Mesenchymal stem cell (in vitro differentiated cells and primary cell): ENCODE measurements at regions not wholly inside any gene's neighbourhood (a gene's known extent, or its start where the extent isn't known, plus 50 kb on each side); places are given as distances from the start of the nearest gene placed in this dataset.

Source experiments
- DNase-seq: peaks from one replicate; pipeline ENCODE4 v3.0.0-alpha.2; 2013
- H2AFZ ChIP-seq: one replicate; pipeline ENCODE4 v1.6.1; 2013; ENCODE audit warnings: low read depth, mild to moderate bottlenecking, control low read depth, inconsistent platforms, low read length, moderate library complexity
- H2AK5ac ChIP-seq: 2 replicates; pipeline ENCODE4 v1.6.1; 2013; ENCODE audit warnings: low read length, moderate library complexity, mild to moderate bottlenecking, inconsistent platforms; ENCODE audit not compliant: severe bottlenecking
- H2BK120ac ChIP-seq: one replicate; pipeline ENCODE4 v1.6.1; 2013; ENCODE audit warnings: low read depth, mild to moderate bottlenecking, inconsistent platforms, low read length, moderate library complexity
- H2BK12ac ChIP-seq, 2 experiments: one replicate each; pipeline ENCODE4 v1.6.1; 2013; ENCODE audit warnings: inconsistent platforms in 2 of 2, low read length in 2 of 2, mild to moderate bottlenecking in 2 of 2, moderate library complexity in 2 of 2, control low read depth in 1 of 2
- H2BK15ac ChIP-seq: one replicate; pipeline ENCODE4 v1.6.1; 2013; ENCODE audit warnings: mild to moderate bottlenecking, low read depth, inconsistent platforms; ENCODE audit not compliant: poor library complexity, severe bottlenecking
- H2BK5ac ChIP-seq: 2 replicates; pipeline ENCODE4 v1.6.1; 2013; ENCODE audit warnings: low read depth, mild to moderate bottlenecking, low read length, control low read depth, inconsistent platforms; ENCODE audit not compliant: poor library complexity, severe bottlenecking
- H3K14ac ChIP-seq, 2 experiments: one replicate each; pipeline ENCODE4 v1.6.1; 2013; ENCODE audit warnings: inconsistent platforms in 2 of 2, low read length in 2 of 2, control low read depth in 1 of 2, mild to moderate bottlenecking in 1 of 2, moderate library complexity in 1 of 2
- H3K18ac ChIP-seq, 2 experiments: one replicate each; pipeline ENCODE4 v1.6.1; 2013; ENCODE audit warnings: inconsistent platforms in 2 of 2, low read length in 2 of 2, control low read depth in 1 of 2, low read depth in 1 of 2, mild to moderate bottlenecking in 1 of 2
- H3K23ac ChIP-seq, 2 experiments: one replicate each; pipeline ENCODE4 v1.6.1; 2013; ENCODE audit warnings: inconsistent platforms in 2 of 2, low read length in 2 of 2, mild to moderate bottlenecking in 2 of 2, moderate library complexity in 2 of 2, control low read depth in 1 of 2
- H3K27ac ChIP-seq: 2 replicates; pipeline ENCODE4 v1.5.1; 2013; ENCODE audit warnings: mild to moderate bottlenecking, moderate library complexity, low read length, control low read depth, inconsistent platforms; ENCODE audit not compliant: poor library complexity, severe bottlenecking
- H3K27me3 ChIP-seq, 2 experiments: 2 replicates each; pipeline versions ENCODE4 v1.6.1 to v1.7.0; 2013; ENCODE audit warnings: low read length in 2 of 2, mild to moderate bottlenecking in 2 of 2, moderate library complexity in 2 of 2, control low read depth in 1 of 2, inconsistent platforms in 1 of 2; ENCODE audit not compliant: control insufficient read depth in 1 of 2, insufficient read depth in 1 of 2
- H3K36me3 ChIP-seq, 2 experiments: 2 replicates each; pipeline versions ENCODE4 v1.6.1 to v1.7.0; 2013; ENCODE audit warnings: low read length in 2 of 2, control low read depth in 1 of 2, inconsistent platforms in 1 of 2, low read depth in 1 of 2, mild to moderate bottlenecking in 1 of 2; ENCODE audit not compliant: insufficient read depth in 2 of 2, control insufficient read depth in 1 of 2
- H3K4ac ChIP-seq, 2 experiments: one replicate each; pipeline ENCODE4 v1.6.1; 2013; ENCODE audit warnings: inconsistent platforms in 2 of 2, low read length in 2 of 2, mild to moderate bottlenecking in 2 of 2, moderate library complexity in 2 of 2, control low read depth in 1 of 2, low read depth in 1 of 2
- H3K4me1 ChIP-seq: 2 replicates; pipeline ENCODE4 v1.6.1; 2013; ENCODE audit warnings: low read depth, low read length, control low read depth; ENCODE audit not compliant: control insufficient read depth, insufficient read depth
- H3K4me2 ChIP-seq: 2 replicates; pipeline ENCODE4 v1.6.1; 2013; ENCODE audit warnings: low read length, mild to moderate bottlenecking, inconsistent platforms; ENCODE audit not compliant: poor library complexity, severe bottlenecking
- H3K4me3 ChIP-seq, 2 experiments: 2 replicates each; pipeline versions ENCODE4 v1.5.1 to v1.7.0; 2013; ENCODE audit warnings: low read length in 2 of 2, mild to moderate bottlenecking in 2 of 2, control low read depth in 1 of 2, low read depth in 1 of 2; ENCODE audit not compliant: insufficient read depth in 1 of 2
- H3K79me1 ChIP-seq: replicated peaks from 2 replicates; pipeline ENCODE4 v1.6.1; 2013; ENCODE audit warnings: mild to moderate bottlenecking, control low read depth, low read length, inconsistent platforms; ENCODE audit not compliant: poor library complexity, severe bottlenecking
- H3K9ac ChIP-seq: 2 replicates; pipeline ENCODE4 v1.7.0; 2013; ENCODE audit warnings: mild to moderate bottlenecking, low read length, moderate library complexity
- H3K9me3 ChIP-seq: 2 replicates; pipeline ENCODE4 v1.7.0; 2013; ENCODE audit warnings: mild to moderate bottlenecking, low read length; ENCODE audit not compliant: control insufficient read depth
- H4K8ac ChIP-seq: one replicate; pipeline ENCODE4 v1.6.1; 2013; ENCODE audit warnings: inconsistent platforms, mild to moderate bottlenecking, low read length, moderate library complexity
- H4K91ac ChIP-seq: one replicate; pipeline ENCODE4 v1.6.1; 2013; ENCODE audit warnings: mild to moderate bottlenecking, low read length, inconsistent platforms
- WGBS: methylation state at CpG from one replicate; pipeline ENCODE4 v1.1.7; 2013; ENCODE audit warnings: mixed read lengths; 5-methylcytosine and 5-hydroxymethylcytosine counted together

GRCh38 chr10:10618139-10618538 lies 399.5 kb upstream of the CELF2 start:
- Histone ChIP-seq H4K8ac (no peak overlapping the region), H3K9ac (no peak overlapping the region), H2BK5ac (no peak overlapping the region), H3K4me3 (no peak overlapping the region), H3K4me2 (no peak overlapping the region), H2BK12ac (no peak overlapping the region), H3K23ac (no peak overlapping the region), H3K36me3 (no peaks in the 10 kb centered on the region), H3K79me1 (no peaks in the 10 kb centered on the region), H3K27ac (no peak overlapping the region), H2AFZ (no peak overlapping the region), H2BK15ac (no peak overlapping the region), H3K9me3 (no peaks in the 10 kb centered on the region), H3K14ac (no peak overlapping the region), H3K4me1 (no peaks in the 10 kb centered on the region), H3K18ac (no peak overlapping the region), H3K4ac (no peak overlapping the region), H3K27me3 (no peaks in the 10 kb centered on the region), H2AK5ac (no peak overlapping the region), H2BK120ac (no peak overlapping the region), H4K91ac (no peak overlapping the region)
- WGBS, result 87% methylated on average over 1 of the region's 1 CpG
- DNase-seq, result no peak

GRCh38 chr10:10623958-10624566 lies 393.6 kb upstream of the CELF2 start:
- Histone ChIP-seq H4K8ac (no peak overlapping the region), H3K4me3 (no peak overlapping the region), H2AFZ (no peak overlapping the region), H3K4me2 (no peak overlapping the region), H3K4me1 (no peaks in the 10 kb centered on the region), H3K9ac (no peak overlapping the region), H3K27ac (no peak overlapping the region), H3K14ac (no peak overlapping the region), H4K91ac (no peak overlapping the region), H3K9me3 (no peaks in the 10 kb centered on the region), H2BK15ac (no peak overlapping the region), H2AK5ac (no peak overlapping the region), H2BK120ac (no peak overlapping the region), H3K4ac (no peak overlapping the region), H3K79me1 (no peaks in the 10 kb centered on the region), H3K23ac (no peak overlapping the region), H2BK12ac (no peak overlapping the region), H3K36me3 (no peaks in the 10 kb centered on the region), H2BK5ac (no peak overlapping the region), H3K27me3 (no peaks in the 10 kb centered on the region), H3K18ac (no peak overlapping the region)
- WGBS, result 59% methylated on average over 6 of the region's 6 CpGs
- DNase-seq, result no peak

- Histone ChIP-seq H2BK5ac (no peak overlapping the region), H3K36me3 (no peaks in the 10 kb centered on the region), H3K4me1 (no peaks in the 10 kb centered on the region), H3K27me3 (no peaks in the 10 kb centered on the region), H3K9ac (no peak overlapping the region), H3K27ac (no peak overlapping the region), H2AFZ (no peak overlapping the region), H2AK5ac (no peak overlapping the region), H3K18ac (no peak overlapping the region), H3K14ac (no peak overlapping the region), H3K4me2 (no peak overlapping the region), H3K4me3 (no peak overlapping the region), H2BK12ac (no peak overlapping the region), H4K91ac (no peak overlapping the region), H3K23ac (no peak overlapping the region), H2BK120ac (no peak overlapping the region), H4K8ac (no peak overlapping the region), H2BK15ac (no peak overlapping the region), H3K79me1 (no peaks in the 10 kb centered on the region), H3K9me3 (no peaks in the 10 kb centered on the region), H3K4ac (no peak overlapping the region)
- WGBS, result 88% methylated on average over 8 of the region's 8 CpGs
- no peak for DNase-seq
These were observed 393.1 kb upstream of the CELF2 start for GRCh38 chr10:10624567-10624962.

DNA sequence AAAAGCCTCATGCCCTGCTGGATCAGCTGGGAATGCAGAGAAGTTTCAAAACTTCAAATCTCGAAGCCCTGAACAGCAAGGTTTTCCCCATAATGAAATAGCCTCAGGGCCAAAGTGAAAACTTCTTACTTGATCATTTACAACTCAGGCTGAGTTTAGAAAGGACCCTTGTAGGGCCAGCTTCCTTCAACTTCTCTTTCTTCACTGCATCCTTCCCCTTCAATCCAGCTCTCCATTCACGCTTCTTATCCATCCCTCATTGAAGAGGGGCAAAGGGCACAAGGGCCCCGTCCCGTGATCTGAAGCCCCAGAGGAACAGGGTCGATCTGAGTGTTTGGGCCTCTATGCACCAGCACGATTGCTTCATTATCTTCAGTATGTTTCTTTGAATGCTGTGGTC lies 392.2 kb upstream of the CELF2 start:
- H3K4me2 ChIP-seq, result no peak overlapping the region
- 93% methylated on average over 6 of the region's 6 CpGs for WGBS
- H4K91ac ChIP-seq, result no peak overlapping the region
- no peaks in the 10 kb centered on the region for H3K27me3 ChIP-seq
- no peak overlapping the region for H3K27ac ChIP-seq
- no peak overlapping the region for H2BK5ac ChIP-seq
- H3K36me3 ChIP-seq, result no peaks in the 10 kb centered on the region
- no peak overlapping the region for H2AFZ ChIP-seq
- H2BK12ac ChIP-seq, result no peak overlapping the region
- no peaks in the 10 kb centered on the region for H3K9me3 ChIP-seq
- no peak for DNase-seq
- H3K9ac ChIP-seq, result no peak overlapping the region
- H3K18ac ChIP-seq, result no peak overlapping the region
- no peak overlapping the region for H2AK5ac ChIP-seq
- H3K23ac ChIP-seq, result no peak overlapping the region
- H2BK15ac ChIP-seq, result no peak overlapping the region
- no peak overlapping the region for H2BK120ac ChIP-seq
- H3K4me3 ChIP-seq, result no peak overlapping the region
- H4K8ac ChIP-seq, result no peak overlapping the region
- H3K14ac ChIP-seq, result no peak overlapping the region
- no peaks in the 10 kb centered on the region for H3K79me1 ChIP-seq
- no peak overlapping the region for H3K4ac ChIP-seq
- no peaks in the 10 kb centered on the region for H3K4me1 ChIP-seq
